ENCODE measurements at regions not wholly inside any gene's neighbourhood (a gene's known extent, or its start where the extent isn't known, plus 50 kb on each side); places are given as distances from the start of the nearest gene placed in this dataset.

DNA sequence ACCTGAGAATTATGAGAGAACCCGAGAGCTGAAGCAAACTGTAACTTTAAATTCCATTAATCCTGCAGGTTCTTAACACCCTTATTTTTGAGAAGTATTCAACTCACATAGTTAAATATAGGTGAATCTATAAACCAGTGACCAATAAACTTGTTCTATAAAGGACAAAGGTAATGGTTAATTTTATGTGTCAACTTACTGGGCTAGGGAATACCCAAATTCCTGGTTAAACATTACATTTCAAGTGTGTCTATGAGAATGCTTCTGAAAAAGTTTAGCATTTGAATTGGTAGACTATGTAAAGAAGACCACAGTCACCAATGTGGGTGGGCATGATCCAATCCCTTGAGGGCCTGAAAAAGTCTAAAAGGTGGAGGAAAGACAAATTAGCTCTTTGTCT lies 99.1 kb downstream of the KCNJ2 start:
- no peaks in the 10 kb centered on the region for H3K4me1 ChIP-seq (ENCODE audit: control insufficient read depth in 1 of 2, insufficient read depth in 2 of 2, low read length in 2 of 2)
- peaks cover 2% of the 10 kb centered on the region for H3K79me2 ChIP-seq (ENCODE audit: control insufficient read depth, insufficient read depth, low read length, poor library complexity)
- no peak overlapping the region for H3K27ac ChIP-seq (ENCODE audit: low read depth, low read length)
- no peak overlapping the region for H3K14ac ChIP-seq (ENCODE audit: low read length)
- H2BK12ac ChIP-seq (ENCODE audit: low read length): no peak overlapping the region
- no CpG with 5 or more reads among the region's 1 CpG for WGBS (ENCODE audit: extremely low coverage, insufficient coverage, insufficient read length)
- no peak overlapping the region for H4K12ac ChIP-seq (ENCODE audit: low read depth, low read length)
- H3K27me3 ChIP-seq (ENCODE audit: insufficient read depth, low read length): no peaks in the 10 kb centered on the region
- no peaks in the 10 kb centered on the region for H3K79me1 ChIP-seq (ENCODE audit: low read length)
- no peak overlapping the region for H2AK5ac ChIP-seq (ENCODE audit: low read length)
- no peak overlapping the region for H2BK5ac ChIP-seq (ENCODE audit: low read depth, low read length, poor library complexity)
- no peaks in the 10 kb centered on the region for H3K36me3 ChIP-seq (ENCODE audit: control insufficient read depth in 1 of 2, insufficient read depth in 2 of 2, low read length in 2 of 2)
- H3K4me3 ChIP-seq (ENCODE audit: low read depth, low read length): no peak overlapping the region
- no peak overlapping the region for H2AFZ ChIP-seq (ENCODE audit: insufficient read depth, low read length, poor library complexity)
- no peak overlapping the region for H3K4ac ChIP-seq (ENCODE audit: low read depth, low read length)
- no peak overlapping the region for H2BK120ac ChIP-seq (ENCODE audit: insufficient read depth, low read length, poor library complexity)
- no peak overlapping the region for H4K91ac ChIP-seq (ENCODE audit: low read depth, low read length)
- no peak overlapping the region for H3K23ac ChIP-seq (ENCODE audit: low read length)
- no peak overlapping the region for H3K18ac ChIP-seq (ENCODE audit: low read length)
- H4K8ac ChIP-seq (ENCODE audit: low read depth, low read length): no peak overlapping the region
- H3K4me2 ChIP-seq (ENCODE audit: low read length): no peak overlapping the region
- H3K9me3 ChIP-seq (ENCODE audit: insufficient read depth, low read depth, low read length): no peaks in the 10 kb centered on the region
- no peak overlapping the region for H3K9ac ChIP-seq (ENCODE audit: low read length)
- DNase-seq: no peak

DNA sequence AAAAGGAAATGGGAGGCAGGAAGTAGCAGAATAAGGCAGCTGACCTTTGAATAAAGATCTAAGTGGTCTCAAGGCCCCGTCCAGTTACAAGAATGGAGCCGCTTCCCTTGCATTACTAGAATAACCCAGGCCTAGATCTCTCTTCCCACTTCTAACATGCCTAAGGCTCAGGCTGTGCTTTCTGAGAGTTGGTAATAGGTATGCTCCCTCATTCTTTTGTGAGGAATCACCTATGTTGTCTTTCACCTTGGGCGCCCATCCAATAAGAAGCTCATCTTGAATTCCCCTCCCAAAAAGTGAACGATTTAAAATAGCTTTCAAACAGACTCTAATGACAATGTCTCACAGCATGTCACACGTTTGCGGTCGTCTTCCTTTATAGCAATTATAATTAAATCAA lies 101.2 kb downstream of the KCNJ2 start:
- no peak overlapping the region for H3K4me2 ChIP-seq (ENCODE audit: low read length)
- H2BK12ac ChIP-seq (ENCODE audit: low read length): no peak overlapping the region
- H3K9ac ChIP-seq (ENCODE audit: low read length): no peak overlapping the region
- H3K4me1 ChIP-seq (ENCODE audit: control insufficient read depth in 1 of 2, insufficient read depth in 2 of 2, low read length in 2 of 2): no peaks in the 10 kb centered on the region
- H4K91ac ChIP-seq (ENCODE audit: low read depth, low read length): no peak overlapping the region
- no CpG with 5 or more reads among the region's 7 CpGs for WGBS (ENCODE audit: extremely low coverage, insufficient coverage, insufficient read length)
- H2BK120ac ChIP-seq (ENCODE audit: insufficient read depth, low read length, poor library complexity): no peak overlapping the region
- no peaks in the 10 kb centered on the region for H3K79me1 ChIP-seq (ENCODE audit: low read length)
- H3K27me3 ChIP-seq (ENCODE audit: insufficient read depth, low read length): no peaks in the 10 kb centered on the region
- H2AK5ac ChIP-seq (ENCODE audit: low read length): no peak overlapping the region
- no peak overlapping the region for H3K18ac ChIP-seq (ENCODE audit: low read length)
- no peak overlapping the region for H4K8ac ChIP-seq (ENCODE audit: low read depth, low read length)
- H2BK5ac ChIP-seq (ENCODE audit: low read depth, low read length, poor library complexity): no peak overlapping the region
- H3K9me3 ChIP-seq (ENCODE audit: insufficient read depth, low read depth, low read length): no peaks in the 10 kb centered on the region
- no peak overlapping the region for H3K4ac ChIP-seq (ENCODE audit: low read depth, low read length)
- no peak overlapping the region for H3K14ac ChIP-seq (ENCODE audit: low read length)
- no peak overlapping the region for H3K23ac ChIP-seq (ENCODE audit: low read length)
- H3K79me2 ChIP-seq (ENCODE audit: control insufficient read depth, insufficient read depth, low read length, poor library complexity): peaks cover 2% of the 10 kb centered on the region
- H3K27ac ChIP-seq (ENCODE audit: low read depth, low read length): no peak overlapping the region
- H3K36me3 ChIP-seq (ENCODE audit: control insufficient read depth in 1 of 2, insufficient read depth in 2 of 2, low read length in 2 of 2): no peaks in the 10 kb centered on the region
- no peak for DNase-seq
- H2AFZ ChIP-seq (ENCODE audit: insufficient read depth, low read length, poor library complexity): no peak overlapping the region
- no peak overlapping the region for H4K12ac ChIP-seq (ENCODE audit: low read depth, low read length)
- H3K4me3 ChIP-seq (ENCODE audit: low read depth, low read length): no peak overlapping the region

DNA sequence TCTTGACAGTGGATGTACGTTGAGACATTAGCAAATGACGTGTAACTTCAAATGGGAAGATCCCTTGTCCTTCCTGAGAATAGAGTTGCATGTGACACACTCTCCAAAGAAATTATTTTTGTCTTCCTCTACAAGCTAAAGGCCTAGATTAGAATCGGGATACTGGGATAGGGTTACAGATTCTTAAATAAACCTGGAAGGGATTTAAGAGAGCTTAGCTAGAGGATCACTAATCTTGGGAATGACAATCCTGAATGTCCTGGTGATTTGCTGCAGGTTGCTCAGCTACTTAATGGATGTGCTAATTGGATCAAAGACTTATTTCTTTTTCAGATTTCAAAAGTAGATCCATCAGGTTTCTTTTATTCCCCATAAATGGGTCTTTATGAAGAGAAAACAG lies 101.9 kb downstream of the KCNJ2 start:
- no peak overlapping the region for H2AK5ac ChIP-seq (ENCODE audit: low read length)
- H3K9me3 ChIP-seq (ENCODE audit: insufficient read depth, low read depth, low read length): no peaks in the 10 kb centered on the region
- H3K36me3 ChIP-seq (ENCODE audit: control insufficient read depth in 1 of 2, insufficient read depth in 2 of 2, low read length in 2 of 2): no peaks in the 10 kb centered on the region
- no peak overlapping the region for H3K14ac ChIP-seq (ENCODE audit: low read length)
- no peaks in the 10 kb centered on the region for H3K79me1 ChIP-seq (ENCODE audit: low read length)
- DNase-seq: no peak
- peaks cover 2% of the 10 kb centered on the region for H3K79me2 ChIP-seq (ENCODE audit: control insufficient read depth, insufficient read depth, low read length, poor library complexity)
- H3K4me2 ChIP-seq (ENCODE audit: low read length): no peak overlapping the region
- no peak overlapping the region for H4K8ac ChIP-seq (ENCODE audit: low read depth, low read length)
- no peak overlapping the region for H3K18ac ChIP-seq (ENCODE audit: low read length)
- H2BK120ac ChIP-seq (ENCODE audit: insufficient read depth, low read length, poor library complexity): no peak overlapping the region
- H3K4me3 ChIP-seq (ENCODE audit: low read depth, low read length): no peak overlapping the region
- H4K12ac ChIP-seq (ENCODE audit: low read depth, low read length): no peak overlapping the region
- H2BK5ac ChIP-seq (ENCODE audit: low read depth, low read length, poor library complexity): no peak overlapping the region
- H2AFZ ChIP-seq (ENCODE audit: insufficient read depth, low read length, poor library complexity): no peak overlapping the region
- no peak overlapping the region for H4K91ac ChIP-seq (ENCODE audit: low read depth, low read length)
- H3K27me3 ChIP-seq (ENCODE audit: insufficient read depth, low read length): no peaks in the 10 kb centered on the region
- H3K4ac ChIP-seq (ENCODE audit: low read depth, low read length): no peak overlapping the region
- no peak overlapping the region for H2BK12ac ChIP-seq (ENCODE audit: low read length)
- no peak overlapping the region for H3K27ac ChIP-seq (ENCODE audit: low read depth, low read length)
- no peak overlapping the region for H3K9ac ChIP-seq (ENCODE audit: low read length)
- H3K23ac ChIP-seq (ENCODE audit: low read length): no peak overlapping the region
- no peaks in the 10 kb centered on the region for H3K4me1 ChIP-seq (ENCODE audit: control insufficient read depth in 1 of 2, insufficient read depth in 2 of 2, low read length in 2 of 2)
- no CpG with 5 or more reads among the region's 3 CpGs for WGBS (ENCODE audit: extremely low coverage, insufficient coverage, insufficient read length)

DNA sequence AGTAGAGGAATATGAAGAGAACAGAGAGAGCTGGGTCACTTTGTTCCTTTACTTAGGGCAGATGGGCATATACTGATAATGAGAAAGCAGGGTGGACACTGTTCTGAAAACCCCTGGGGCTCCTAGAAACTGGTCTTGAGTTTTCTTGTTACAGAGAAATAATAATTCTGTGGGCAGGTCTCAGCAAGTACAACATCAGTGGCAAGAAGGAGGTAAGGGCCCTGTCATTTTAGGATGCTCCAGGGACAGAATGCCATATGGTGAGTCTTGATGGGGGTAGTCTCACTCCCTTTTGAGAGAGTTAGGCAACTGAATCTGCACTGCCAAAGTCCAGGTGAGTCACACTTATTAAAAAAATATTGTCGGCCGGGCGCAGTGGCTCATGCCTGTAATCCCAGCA lies 102.3 kb downstream of the KCNJ2 start:
- H4K8ac ChIP-seq (ENCODE audit: low read depth, low read length): no peak overlapping the region
- H3K4me1 ChIP-seq (ENCODE audit: control insufficient read depth in 1 of 2, insufficient read depth in 2 of 2, low read length in 2 of 2): no peaks in the 10 kb centered on the region
- H2BK12ac ChIP-seq (ENCODE audit: low read length): no peak overlapping the region
- no peak overlapping the region for H3K4ac ChIP-seq (ENCODE audit: low read depth, low read length)
- H2AK5ac ChIP-seq (ENCODE audit: low read length): no peak overlapping the region
- H4K12ac ChIP-seq (ENCODE audit: low read depth, low read length): no peak overlapping the region
- H3K27ac ChIP-seq (ENCODE audit: low read depth, low read length): no peak overlapping the region
- no peak overlapping the region for H4K91ac ChIP-seq (ENCODE audit: low read depth, low read length)
- no peak overlapping the region for H3K4me3 ChIP-seq (ENCODE audit: low read depth, low read length)
- H2BK120ac ChIP-seq (ENCODE audit: insufficient read depth, low read length, poor library complexity): no peak overlapping the region
- no peak overlapping the region for H2AFZ ChIP-seq (ENCODE audit: insufficient read depth, low read length, poor library complexity)
- no peak for DNase-seq
- no peak overlapping the region for H3K9ac ChIP-seq (ENCODE audit: low read length)
- H3K14ac ChIP-seq (ENCODE audit: low read length): no peak overlapping the region
- peaks cover 2% of the 10 kb centered on the region for H3K79me2 ChIP-seq (ENCODE audit: control insufficient read depth, insufficient read depth, low read length, poor library complexity)
- H3K18ac ChIP-seq (ENCODE audit: low read length): no peak overlapping the region
- H3K4me2 ChIP-seq (ENCODE audit: low read length): no peak overlapping the region
- H3K9me3 ChIP-seq (ENCODE audit: insufficient read depth, low read depth, low read length): no peaks in the 10 kb centered on the region
- H3K36me3 ChIP-seq (ENCODE audit: control insufficient read depth in 1 of 2, insufficient read depth in 2 of 2, low read length in 2 of 2): no peaks in the 10 kb centered on the region
- no peaks in the 10 kb centered on the region for H3K79me1 ChIP-seq (ENCODE audit: low read length)
- no peak overlapping the region for H3K23ac ChIP-seq (ENCODE audit: low read length)
- H2BK5ac ChIP-seq (ENCODE audit: low read depth, low read length, poor library complexity): no peak overlapping the region
- no CpG with 5 or more reads among the region's 3 CpGs for WGBS (ENCODE audit: extremely low coverage, insufficient coverage, insufficient read length)
- H3K27me3 ChIP-seq (ENCODE audit: insufficient read depth, low read length): no peaks in the 10 kb centered on the region
